Endothelial cell of umbilical vein (primary cell): ENCODE measurements at regions not wholly inside any gene's neighbourhood (a gene's known extent, or its start where the extent isn't known, plus 50 kb on each side); places are given as distances from the start of the nearest gene placed in this dataset.
"Not testable (repeated sequence)": the region's sequence is repeated elsewhere in the genome, so short reads cannot be mapped to it uniquely, and the experiment has no call there.

Experiments
- BruUV-seq: library from RNA; stranded (reverse); fragments of 400-500 nt; replicated peaks from 2 replicates; lab custom pipeline; 2021; lab: Mats Ljungman, UMichigan
- CTCF ChIA-PET: fragments of 300-600, 350-600 bp; sonication (Branson Sonifier 250); formaldehyde crosslinking; loops from one replicate; lab custom pipeline; 2021; ENCODE audit warnings: antibody characterized with exemption, inconsistent platforms; lab: Charles Lee
- POLR2A ChIA-PET: fragments of 300-600, 350-600 bp; sonication (Branson Sonifier 250); formaldehyde crosslinking; loops from one replicate; lab custom pipeline; 2021; ENCODE audit warnings: antibody characterized with exemption, inconsistent platforms; lab: Charles Lee
- DNase-seq: peaks from one replicate; pipeline ENCODE4 v3.0.0-alpha.2; 2011; ENCODE audit warnings: low read depth, low spot score
- FAIRE-seq: peaks from 2 replicates; lab custom pipeline; 2011; peaks lifted over from hg19 to GRCh38; lab: Jason Lieb, UNC
- H2AFZ ChIP-seq: 2 replicates; pipeline ENCODE4 v1.6.0; 2012; ENCODE audit warnings: low read depth, low read length, control low read depth, inconsistent platforms
- H3K27ac ChIP-seq: 2 replicates; pipeline ENCODE4 v1.5.1; 2011; ENCODE audit warnings: low read depth, mild to moderate bottlenecking, control low read depth, low read length, moderate library complexity; ENCODE audit not compliant: insufficient read depth
- H3K27me3 ChIP-seq, 2 experiments: 2 replicates each; pipeline versions ENCODE4 v1.6.0 to v1.6.1; 2011; ENCODE audit warnings: low read length in 2 of 2, mixed read lengths in 1 of 2; ENCODE audit not compliant: control insufficient read depth in 2 of 2, insufficient read depth in 2 of 2
- H3K36me3 ChIP-seq, 2 experiments: 2 replicates in 1 of 2; 3 replicates in 1 of 2; pipeline ENCODE4 v1.5.1; 2011; ENCODE audit warnings: low read length in 2 of 2, mild to moderate bottlenecking in 1 of 2, moderate library complexity in 1 of 2; ENCODE audit not compliant: control insufficient read depth in 2 of 2, insufficient read depth in 2 of 2; ENCODE audit errors: extremely low read depth in 1 of 2
- H3K4me1 ChIP-seq: 3 replicates; pipeline ENCODE4 v1.5.1; 2011; ENCODE audit warnings: mild to moderate bottlenecking, low read length; ENCODE audit not compliant: control insufficient read depth, insufficient read depth; ENCODE audit errors: extremely low read depth
- H3K4me2 ChIP-seq: 2 replicates; pipeline ENCODE4 v1.6.1; 2011; ENCODE audit warnings: low read length, control low read depth, mixed read lengths; ENCODE audit not compliant: insufficient read depth
- H3K4me3 ChIP-seq, 3 experiments: fragments of 200-600 bp in 1 of 3; sonication (generic), shearing (Covaris generic) in 1 of 3; replicated peaks in 1 of 3; 2 replicates each; pipeline ENCODE4 v1.5.1; 2011 to 2016; ENCODE audit warnings: control low read depth in 3 of 3, low read length in 3 of 3, mild to moderate bottlenecking in 2 of 3, inconsistent platforms in 1 of 3, low read depth in 1 of 3, moderate library complexity in 1 of 3; ENCODE audit not compliant: insufficient read depth in 1 of 3
- H3K79me2 ChIP-seq: 2 replicates; pipeline ENCODE4 v1.6.0; 2012; ENCODE audit warnings: low read length, inconsistent platforms; ENCODE audit not compliant: control insufficient read depth, insufficient read depth
- H3K9ac ChIP-seq: replicated peaks from 2 replicates; pipeline ENCODE3; 2011; ENCODE audit warnings: low read length, control low read depth; ENCODE audit not compliant: insufficient read depth; ENCODE audit errors: extremely low read depth
- H3K9me1 ChIP-seq: replicated peaks from 3 replicates; pipeline ENCODE4 v1.6.0; 2011; ENCODE audit warnings: mild to moderate bottlenecking, low read length; ENCODE audit not compliant: control insufficient read depth, insufficient read depth; ENCODE audit errors: extremely low read depth
- H3K9me3 ChIP-seq: replicated peaks from 2 replicates; pipeline ENCODE4 v1.5.1; 2012; ENCODE audit warnings: low read length, inconsistent platforms; ENCODE audit not compliant: control insufficient read depth, insufficient read depth
- H4K20me1 ChIP-seq: replicated peaks from 2 replicates; pipeline ENCODE3; 2011; ENCODE audit warnings: mild to moderate bottlenecking, low read length; ENCODE audit not compliant: control insufficient read depth, insufficient read depth; ENCODE audit errors: extremely low read depth
- CTCF ChIP-seq, 2 donors: IDR thresholded peaks; 1 replicate in 1 of 2; 2 replicates in 1 of 2; pipeline ENCODE4 v1.5.1; 2011; ENCODE audit warnings: low read length in 2 of 2, mild to moderate bottlenecking in 2 of 2, moderate library complexity in 2 of 2, control low read depth in 1 of 2, inconsistent platforms in 1 of 2, low read depth in 1 of 2; ENCODE audit not compliant: insufficient read depth in 1 of 2; ENCODE audit errors: extremely low read depth in 1 of 2
- EZH2 ChIP-seq: IDR thresholded peaks from 2 replicates; pipeline ENCODE4 v1.6.1; 2012; ENCODE audit warnings: borderline replicate concordance, low read depth, mild to moderate bottlenecking, moderate library complexity, low read length, inconsistent platforms; ENCODE audit not compliant: severe bottlenecking
- GATA2 ChIP-seq: IDR thresholded peaks from 2 replicates; pipeline ENCODE4 v1.7.0; 2011; ENCODE audit warnings: low read depth, mild to moderate bottlenecking, moderate library complexity, mixed read lengths, low read length; ENCODE audit not compliant: insufficient read length, insufficient read depth
- JUN ChIP-seq: IDR thresholded peaks from 2 replicates; pipeline ENCODE4 v1.6.1; 2011; ENCODE audit warnings: borderline replicate concordance, low read depth; ENCODE audit not compliant: insufficient read length, insufficient read depth
- POLR2A ChIP-seq: IDR thresholded peaks from 2 replicates; pipeline ENCODE4 v1.6.1; 2012; ENCODE audit warnings: low read depth, mild to moderate bottlenecking, control low read depth, low read length
- POLR2AphosphoS5 ChIP-seq: IDR thresholded peaks from 2 replicates; pipeline ENCODE4 v1.6.1; 2012; ENCODE audit warnings: low read depth, mild to moderate bottlenecking, control low read depth, low read length, moderate library complexity; ENCODE audit not compliant: insufficient read depth
- dilution Hi-C: fragments of 300-500 bp; cut with MboI; formaldehyde crosslinking; loops from one replicate; pipeline ENCODE4 v1.15.0; 2019; ENCODE audit warnings: low sequenced_read_pairs; ENCODE audit not compliant: extremely low pct_ligation_motif_present
- intact Hi-C: fragments of 100-400 bp; cut with micrococcal nuclease; formaldehyde crosslinking; loops from one replicate; pipeline ENCODE4 v1.10.0; 2022

DNA sequence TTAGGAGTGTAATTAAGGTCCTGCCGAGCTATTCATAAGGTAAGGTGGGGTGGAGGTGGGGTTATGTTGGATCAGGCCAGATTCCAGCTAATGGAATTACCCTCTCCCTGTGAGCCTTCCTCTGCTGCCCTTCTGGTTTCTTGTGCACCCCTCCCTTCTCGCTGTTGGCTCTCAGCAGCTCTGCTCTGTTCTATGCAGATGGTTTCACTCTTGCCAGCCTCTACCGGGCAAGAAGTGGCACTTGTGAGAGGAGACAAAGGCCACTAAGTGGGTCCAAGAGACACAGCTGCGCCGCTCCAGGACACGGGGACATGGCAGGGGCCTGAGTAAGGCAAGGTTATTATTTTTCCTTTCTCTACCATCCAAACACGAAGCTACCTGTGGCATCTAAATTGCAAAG lies 334.4 kb downstream of the EMP1 start:
- H3K4me2 ChIP-seq: no peak overlapping the region
- intact Hi-C loops (no loop called here), dilution Hi-C loops (no loop called here)
- no peaks in the 10 kb centered on the region for H3K4me1 ChIP-seq
- no peak overlapping the region for H2AFZ ChIP-seq
- ChIA-PET CTCF (interaction anchor here (1.0 kb wide), 1 partner anchor 25 kb away, joined by 3 read pairs; no protein-coding TSS in a partner anchor), POLR2A (no interaction called here)
- no peak overlapping the region for H3K9ac ChIP-seq
- no peak overlapping the region for H3K4me3 ChIP-seq
- H3K9me3 ChIP-seq: no peaks in the 10 kb centered on the region
- peaks cover 0 to 3% of the 10 kb centered on the region in 2 experiments for H3K27me3 ChIP-seq
- TF ChIP-seq POLR2A: no peak
- TF ChIP-seq JUN: no peak
- no peak for TF ChIP-seq GATA2
- no peak for TF ChIP-seq EZH2
- no peak for TF ChIP-seq POLR2AphosphoS5
- TF ChIP-seq CTCF (IDR thresholded peaks at IDR 0.05; ENCODE audit: extremely low read depth in 1 of 2, insufficient read depth in 1 of 2, low read depth in 1 of 2, low read length in 2 of 2): no peak
- DNase-seq (no peak), FAIRE-seq (no peak)
- BruUV-seq: no TSS peak
- no peaks in the 10 kb centered on the region for H3K36me3 ChIP-seq
- H3K79me2 ChIP-seq: no peaks in the 10 kb centered on the region
- no peaks in the 10 kb centered on the region for H3K9me1 ChIP-seq
- H4K20me1 ChIP-seq: no peaks in the 10 kb centered on the region
- no peak overlapping the region for H3K27ac ChIP-seq

DNA sequence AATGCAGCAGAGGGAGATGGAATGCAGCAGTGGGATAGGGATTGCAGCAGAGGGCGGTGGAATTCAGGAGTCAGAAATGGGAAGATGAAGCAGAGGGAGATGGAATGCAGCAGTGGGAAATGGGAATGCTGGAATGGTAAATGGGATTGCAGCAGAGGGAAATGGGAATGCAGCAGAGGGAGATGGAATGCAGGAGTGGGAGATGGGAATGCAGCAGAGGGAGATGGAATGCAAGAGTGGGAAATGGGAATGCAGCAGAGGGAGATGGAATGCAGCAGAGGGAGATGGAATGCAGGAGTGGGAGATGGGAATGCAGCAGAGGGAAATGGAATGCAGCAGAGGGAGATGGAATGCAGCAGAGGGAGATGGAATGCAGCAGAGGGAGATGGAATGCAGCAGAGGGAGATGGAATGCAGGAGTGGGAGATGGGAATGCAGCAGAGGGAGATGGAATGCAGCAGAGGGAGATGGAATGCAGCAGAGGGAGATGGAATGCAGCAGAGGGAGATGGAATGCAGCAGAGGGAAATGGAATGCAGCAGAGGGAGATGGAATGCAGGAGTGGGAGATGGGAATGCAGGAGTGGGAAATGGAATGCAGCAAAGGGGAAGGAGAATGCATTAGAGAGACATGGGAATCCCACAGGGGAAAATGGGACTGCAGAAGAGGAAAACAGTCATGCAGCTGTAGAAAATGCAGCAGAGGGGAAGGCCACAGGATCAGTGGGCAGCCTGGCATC lies 329.8 kb downstream of the EMP1 start:
- H2AFZ ChIP-seq, H4K20me1 ChIP-seq, H3K27ac ChIP-seq, dilution Hi-C loops, H3K9me3 ChIP-seq, H3K9me1 ChIP-seq, CTCF ChIA-PET, POLR2A ChIA-PET, FAIRE-seq, intact Hi-C loops, H3K36me3 ChIP-seq, H3K4me2 ChIP-seq, H3K4me3 ChIP-seq, BruUV-seq, DNase-seq, H3K27me3 ChIP-seq, H3K9ac ChIP-seq, H3K4me1 ChIP-seq, H3K79me2 ChIP-seq: not testable (repeated sequence)
